NOMO-1 treated with DMSO at 0.1 percent for 48 hours (cell line): ENCODE measurements at regions not wholly inside any gene's neighbourhood (a gene's known extent, or its start where the extent isn't known, plus 50 kb on each side); places are given as distances from the start of the nearest gene placed in this dataset.

Source experiments
- DNase-seq: peaks from one replicate; lab custom pipeline; 2025; ENCODE audit not compliant: unreplicated experiment; lab: John Stamatoyannopoulos, UW

- no peak for DNase-seq
Measured at GRCh38 chr10:123552760-123553554, 113.2 kb upstream of the GPR26 start.

- no peak for DNase-seq
Measured at GRCh38 chr10:123553810-123554430, 112.2 kb upstream of the GPR26 start.

GRCh38 chr10:123554656-123555055 lies 111.5 kb upstream of the GPR26 start:
- DNase-seq: no peak

GRCh38 chr10:123555616-123556015 lies 110.5 kb upstream of the GPR26 start:
- DNase-seq: no peak

GRCh38 chr10:123556049-123556448 lies 110.1 kb upstream of the GPR26 start:
- no peak for DNase-seq

GRCh38 chr10:123556736-123557135 lies 109.4 kb upstream of the GPR26 start:
- DNase-seq: no peak

- no peak for DNase-seq
Measured at GRCh38 chr10:123557366-123558108, 108.6 kb upstream of the GPR26 start.

GRCh38 chr10:123558651-123559050 lies 107.5 kb upstream of the GPR26 start:
- DNase-seq: no peak

GRCh38 chr10:123559066-123559822 lies 106.9 kb upstream of the GPR26 start:
- peak; percentile 42 for DNase-seq

- no peak for DNase-seq
Measured at GRCh38 chr10:123559823-123560092, 106.4 kb upstream of the GPR26 start.

GRCh38 chr10:123560301-123561140 lies 105.6 kb upstream of the GPR26 start:
- DNase-seq: no peak

GRCh38 chr10:123561141-123561440 lies 105.1 kb upstream of the GPR26 start:
- no peak for DNase-seq

- DNase-seq: no peak
Measured at GRCh38 chr10:123562387-123562786, 103.8 kb upstream of the GPR26 start.

GRCh38 chr10:123562811-123563580 lies 103.2 kb upstream of the GPR26 start:
- no peak for DNase-seq

- DNase-seq: no peak
Measured at GRCh38 chr10:123563581-123563855, 102.6 kb upstream of the GPR26 start.

- no peak for DNase-seq
Measured at GRCh38 chr10:123563994-123564393, 102.2 kb upstream of the GPR26 start.

- DNase-seq: no peak
Measured at GRCh38 chr10:123564631-123565030, 101.5 kb upstream of the GPR26 start.

- DNase-seq: no peak
Measured at GRCh38 chr10:123565691-123566660, 100.2 kb upstream of the GPR26 start.
